Caki2 (cell line): ENCODE measurements at regions not wholly inside any gene's neighbourhood (a gene's known extent, or its start where the extent isn't known, plus 50 kb on each side); places are given as distances from the start of the nearest gene placed in this dataset.

Experiments
- DNase-seq: peaks from one replicate; pipeline ENCODE4 v3.0.0-alpha.2; 2015; ENCODE audit warnings: low read depth
- in situ Hi-C: cut with HindIII; loops from 2 replicates; pipeline ENCODE4 v1.10.0; 2016; ENCODE audit warnings: low sequenced_read_pairs, low pct_unique_long_range_greater_than_20kb, mixed read lengths

- in situ Hi-C loops: no loop called here
- DNase-seq: no peak
Measured at GRCh38 chr11:32039149-32039548, 51.7 kb upstream of the RCN1 start.

GRCh38 chr11:32034680-32035079 lies 56.2 kb upstream of the RCN1 start:
- DNase-seq: no peak
- in situ Hi-C loops: no loop called here

- no peak for DNase-seq
Measured at GRCh38 chr11:32034149-32034548, 56.7 kb upstream of the RCN1 start.

GRCh38 chr11:32033491-32033890 lies 57.4 kb upstream of the RCN1 start:
- DNase-seq: no peak
- in situ Hi-C loops: no loop called here

More at GRCh38 chr11:32034149-32034548, 56.7 kb upstream of the RCN1 start:
- in situ Hi-C loops: no loop called here

- in situ Hi-C loops: no loop called here
- DNase-seq: no peak
Measured at GRCh38 chr11:32033067-32033466, 57.8 kb upstream of the RCN1 start.

- DNase-seq: no peak
- in situ Hi-C loops: no loop called here
Measured at GRCh38 chr11:32032478-32032877, 58.4 kb upstream of the RCN1 start.

- no peak for DNase-seq
- in situ Hi-C loops: no loop called here
Measured at GRCh38 chr11:32032052-32032451, 58.8 kb upstream of the RCN1 start.

GRCh38 chr11:32030875-32031503 lies 59.9 kb upstream of the RCN1 start:
- in situ Hi-C loops: no loop called here

GRCh38 chr11:32029721-32030120 lies 61.2 kb upstream of the RCN1 start:
- in situ Hi-C loops: no loop called here
- DNase-seq: no peak

More at GRCh38 chr11:32030875-32031503, 59.9 kb upstream of the RCN1 start:
- no peak for DNase-seq

- DNase-seq: no peak
- in situ Hi-C loops: no loop called here
Measured at GRCh38 chr11:32028201-32028600, 62.7 kb upstream of the RCN1 start.

GRCh38 chr11:32026766-32027165 lies 64.1 kb upstream of the RCN1 start:
- in situ Hi-C loops: no loop called here
- no peak for DNase-seq

GRCh38 chr11:32024948-32025347 lies 65.9 kb upstream of the RCN1 start:
- in situ Hi-C loops: no loop called here

GRCh38 chr11:32023370-32024305 lies 67.2 kb upstream of the RCN1 start:
- in situ Hi-C loops: no loop called here

More at GRCh38 chr11:32024948-32025347, 65.9 kb upstream of the RCN1 start:
- DNase-seq: no peak

GRCh38 chr11:32018672-32019071 lies 72.2 kb upstream of the RCN1 start:
- DNase-seq: no peak

More at GRCh38 chr11:32023370-32024305, 67.2 kb upstream of the RCN1 start:
- DNase-seq: no peak

GRCh38 chr11:32016111-32016510 lies 74.8 kb upstream of the RCN1 start:
- no peak for DNase-seq
- in situ Hi-C loops: no loop called here

More at GRCh38 chr11:32018672-32019071, 72.2 kb upstream of the RCN1 start:
- in situ Hi-C loops: no loop called here

GRCh38 chr11:32015427-32015826 lies 75.4 kb upstream of the RCN1 start:
- in situ Hi-C loops: no loop called here
- DNase-seq: no peak

- DNase-seq: no peak
- in situ Hi-C loops: no loop called here
Measured at GRCh38 chr11:32013603-32014002, 77.3 kb upstream of the RCN1 start.

GRCh38 chr11:32012049-32012448 lies 78.8 kb upstream of the RCN1 start:
- in situ Hi-C loops: no loop called here
- no peak for DNase-seq

- in situ Hi-C loops: no loop called here
Measured at GRCh38 chr11:32008880-32009551, 81.9 kb upstream of the RCN1 start.

More at GRCh38 chr11:32008880-32009551, 81.9 kb upstream of the RCN1 start:
- no peak for DNase-seq
